Kidney (tissue), 13 donors: ENCODE measurements at regions not wholly inside any gene's neighbourhood (a gene's known extent, or its start where the extent isn't known, plus 50 kb on each side); places are given as distances from the start of the nearest gene placed in this dataset.

Experiments
- DNase-seq, 5 donors: peaks; one replicate each; pipeline ENCODE4 v3.0.0-alpha.2; 2013 to 2020
- FAIRE-seq: peaks from 2 replicates; lab custom pipeline; 2012; peaks lifted over from hg19 to GRCh38; lab: Jason Lieb, UNC
- H3K27ac ChIP-seq, 2 donors: one replicate each; pipeline ENCODE4 v1.7.0; 2013; ENCODE audit warnings: low read depth in 2 of 2, low read length in 2 of 2, inconsistent platforms in 1 of 2
- H3K27me3 ChIP-seq: one replicate; pipeline ENCODE4 v1.7.1; 2013; ENCODE audit warnings: low read length, inconsistent platforms; ENCODE audit not compliant: control insufficient read depth, insufficient read depth
- H3K36me3 ChIP-seq, 3 donors: one replicate each; pipeline versions ENCODE4 v1.7.0 to v1.7.1; 2013; ENCODE audit warnings: low read length in 3 of 3, control low read depth in 1 of 3, inconsistent platforms in 1 of 3; ENCODE audit not compliant: insufficient read depth in 3 of 3, control insufficient read depth in 2 of 3
- H3K4me1 ChIP-seq, 3 donors: one replicate each; pipeline versions ENCODE4 v1.7.0 to v1.7.1; 2013; ENCODE audit warnings: low read length in 3 of 3, inconsistent platforms in 1 of 3, low read depth in 1 of 3; ENCODE audit not compliant: control insufficient read depth in 2 of 3, insufficient read depth in 2 of 3
- H3K4me3 ChIP-seq, 3 donors: one replicate each; pipeline versions ENCODE4 v1.7.0 to v1.8.1; 2013; ENCODE audit warnings: low read length in 3 of 3, control low read depth in 1 of 3, inconsistent platforms in 1 of 3
- H3K9ac ChIP-seq, 3 donors: one replicate each; pipeline versions ENCODE4 v1.7.0 to v1.7.1; 2013; ENCODE audit warnings: low read length in 3 of 3, control low read depth in 1 of 3, inconsistent platforms in 1 of 3
- H3K9me3 ChIP-seq, 3 donors: one replicate each; pipeline versions ENCODE4 v1.7.0 to v1.7.1; 2013; ENCODE audit warnings: low read length in 3 of 3, control low read depth in 1 of 3, inconsistent platforms in 1 of 3; ENCODE audit not compliant: control insufficient read depth in 2 of 3, insufficient read depth in 1 of 3
- intact Hi-C: fragments of 100-400 bp; cut with DNase I; formaldehyde crosslinking; loops from one replicate; pipeline ENCODE4 v1.11.1; 2022
- TF ChIP-seq, protein P1 (sequence below): IDR thresholded peaks from 3 replicates; pipeline ENCODE4 v1.5.1; 2012; ENCODE audit warnings: mild to moderate bottlenecking, moderate library complexity, borderline replicate concordance; ENCODE audit not compliant: insufficient read depth; ENCODE audit errors: extremely low read depth
- donor health status: control.
- donor health status: control.
- donor health status: control.
- donor health status: control.
- donor health status: control.
- donor health status: DM: yes; HTN: yes; CAD: no.
- donor health status: Normal renal cell carcinoma (clear cell type).

- DNase-seq (no peak), FAIRE-seq (no peak)
- Histone ChIP-seq H3K4me1 (no peaks in the 10 kb centered on the region), H3K4me3 (no peak overlapping the region), H3K27ac (no peak overlapping the region), H3K27me3 (no peaks in the 10 kb centered on the region), H3K9ac (no peak overlapping the region), H3K9me3 (peaks cover 0 to 7% (median 0%) of the 10 kb centered on the region in 3 donors), H3K36me3 (no peaks in the 10 kb centered on the region)
- intact Hi-C loops, result no loop called here
- TF ChIP-seq, protein P1, sequence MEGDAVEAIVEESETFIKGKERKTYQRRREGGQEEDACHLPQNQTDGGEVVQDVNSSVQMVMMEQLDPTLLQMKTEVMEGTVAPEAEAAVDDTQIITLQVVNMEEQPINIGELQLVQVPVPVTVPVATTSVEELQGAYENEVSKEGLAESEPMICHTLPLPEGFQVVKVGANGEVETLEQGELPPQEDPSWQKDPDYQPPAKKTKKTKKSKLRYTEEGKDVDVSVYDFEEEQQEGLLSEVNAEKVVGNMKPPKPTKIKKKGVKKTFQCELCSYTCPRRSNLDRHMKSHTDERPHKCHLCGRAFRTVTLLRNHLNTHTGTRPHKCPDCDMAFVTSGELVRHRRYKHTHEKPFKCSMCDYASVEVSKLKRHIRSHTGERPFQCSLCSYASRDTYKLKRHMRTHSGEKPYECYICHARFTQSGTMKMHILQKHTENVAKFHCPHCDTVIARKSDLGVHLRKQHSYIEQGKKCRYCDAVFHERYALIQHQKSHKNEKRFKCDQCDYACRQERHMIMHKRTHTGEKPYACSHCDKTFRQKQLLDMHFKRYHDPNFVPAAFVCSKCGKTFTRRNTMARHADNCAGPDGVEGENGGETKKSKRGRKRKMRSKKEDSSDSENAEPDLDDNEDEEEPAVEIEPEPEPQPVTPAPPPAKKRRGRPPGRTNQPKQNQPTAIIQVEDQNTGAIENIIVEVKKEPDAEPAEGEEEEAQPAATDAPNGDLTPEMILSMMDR, result no peak
Observed at GRCh38 chr15:26421065-26421464, 351.8 kb downstream of the GABRB3 start.

DNA sequence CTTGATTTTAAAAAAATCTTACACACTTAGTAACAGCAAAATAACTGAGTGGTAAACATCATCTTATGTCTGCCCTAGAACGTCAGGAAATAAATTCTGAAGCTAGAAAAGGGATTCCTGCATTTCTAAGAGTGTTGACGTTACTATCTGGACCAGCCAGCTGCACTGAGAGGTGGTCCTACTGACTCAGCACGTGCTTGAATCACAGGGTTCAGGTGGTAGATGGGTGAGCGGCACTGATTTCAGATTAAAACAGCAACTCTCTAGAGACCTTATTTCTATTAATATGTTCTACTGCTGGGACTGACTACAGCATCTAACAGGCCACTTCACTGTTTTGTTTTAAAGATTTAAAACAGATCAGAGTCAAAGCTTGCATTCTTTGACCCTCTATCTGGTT lies 377.2 kb downstream of the GABRB3 start:
- Histone ChIP-seq H3K36me3 (no peaks in the 10 kb centered on the region), H3K27me3 (no peaks in the 10 kb centered on the region), H3K4me1 (no peaks in the 10 kb centered on the region), H3K9me3 (no peaks in the 10 kb centered on the region), H3K27ac (no peak overlapping the region), H3K4me3 (no peak overlapping the region), H3K9ac (no peak overlapping the region)
- FAIRE-seq (no peak), DNase-seq (no peak)
- TF ChIP-seq, protein P1, result no peak
- intact Hi-C loops, result no loop called here

DNA sequence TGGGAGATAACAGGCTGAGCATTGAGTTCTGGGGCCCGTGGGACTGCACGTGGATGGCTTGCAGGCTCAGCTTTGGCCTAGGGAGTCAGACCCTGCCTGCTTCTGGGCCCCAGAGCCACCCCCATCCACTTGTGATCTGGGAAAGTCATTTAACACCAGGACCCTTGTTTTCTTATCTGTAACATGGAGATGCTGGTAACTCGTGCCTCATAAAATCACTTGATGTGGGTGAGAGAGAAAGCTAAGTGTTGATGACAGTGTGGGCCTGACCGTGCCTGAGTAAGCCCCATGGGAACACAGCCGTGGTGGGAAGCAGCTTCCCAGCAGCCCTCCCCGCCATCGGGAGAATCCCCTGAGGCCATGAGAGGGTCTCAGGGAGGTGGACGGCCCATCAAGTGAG lies 378.1 kb downstream of the GABRB3 start:
- intact Hi-C loops, result no loop called here
- H3K36me3 ChIP-seq, result no peaks in the 10 kb centered on the region

More for the DNA sequence above, 378.1 kb downstream of the GABRB3 start:
- Histone ChIP-seq H3K27me3 (no peaks in the 10 kb centered on the region), H3K4me1 (no peaks in the 10 kb centered on the region), H3K9ac (no peak overlapping the region), H3K27ac (no peak overlapping the region), H3K4me3 (no peak overlapping the region), H3K9me3 (no peaks in the 10 kb centered on the region)
- DNase-seq (no peak), FAIRE-seq (no peak)
- TF ChIP-seq, protein P1, result no peak
